Uterus (tissue), 2 donors: ENCODE measurements at regions not wholly inside any gene's neighbourhood (a gene's known extent, or its start where the extent isn't known, plus 50 kb on each side); places are given as distances from the start of the nearest gene placed in this dataset.

Experiments
- CTCF ChIP-seq, 4 experiments: fragments of 200-600 bp in 2 of 4; fragments of 450-650 bp in 2 of 4; sonication (generic) in 2 of 4; IDR thresholded peaks; one replicate each; pipeline ENCODE4 v1.5.1; 2016 to 2019; ENCODE audit warnings: antibody characterized with exemption in 4 of 4, mild to moderate bottlenecking in 2 of 4, moderate library complexity in 1 of 4
- POLR2A ChIP-seq, 2 donors: fragments of 450-650 bp; IDR thresholded peaks; one replicate each; pipeline ENCODE4 v1.6.1; 2016; ENCODE audit warnings: antibody characterized with exemption in 2 of 2, mild to moderate bottlenecking in 1 of 2, moderate library complexity in 1 of 2

- no peak for TF ChIP-seq CTCF (IDR thresholded peaks at IDR 0.05)
- TF ChIP-seq POLR2A (IDR thresholded peaks at IDR 0.05), result no peak
Measured at GRCh38 chr6:133814238-133814637, 74.7 kb upstream of the TCF21 start.
